Heart right ventricle (tissue), 16 donors: ENCODE measurements at regions not wholly inside any gene's neighbourhood (a gene's known extent, or its start where the extent isn't known, plus 50 kb on each side); places are given as distances from the start of the nearest gene placed in this dataset.

ENCODE experiments used
- ATAC-seq, 8 donors: fragments of 200-7000 bp; cut with Tn5 transposase; one replicate each; pipeline ENCODE4 v1.9.1; 2020; ENCODE audit warnings: mild to moderate bottlenecking in 8 of 8, moderate library complexity in 8 of 8, moderate number of reproducible peaks in 1 of 8
- DNase-seq, 2 donors: peaks; one replicate each; pipeline ENCODE4 v3.0.0-alpha.2; 2020
- H3K27ac ChIP-seq, 10 donors: fragments of 200-600 bp; sonication (generic) in 2 of 10; one replicate each; pipeline versions ENCODE4 v1.5.0 to v1.8.0; 2020 to 2022; ENCODE audit warnings: mild to moderate bottlenecking in 3 of 10
- H3K27me3 ChIP-seq, 7 donors: fragments of 200-600 bp; one replicate each; pipeline ENCODE4 v1.8.0; 2021 to 2022; ENCODE audit warnings: mild to moderate bottlenecking in 2 of 7
- H3K36me3 ChIP-seq, 9 donors: fragments of 200-600 bp; sonication (generic) in 1 of 9; one replicate each; pipeline versions ENCODE4 v1.5.0 to v1.8.0; 2020 to 2022; ENCODE audit warnings: mild to moderate bottlenecking in 2 of 9
- H3K4me1 ChIP-seq, 9 donors: fragments of 200-600 bp; sonication (generic) in 1 of 9; one replicate each; pipeline versions ENCODE4 v1.5.0 to v1.8.0; 2020 to 2022; ENCODE audit warnings: mild to moderate bottlenecking in 4 of 9
- H3K4me3 ChIP-seq, 10 donors: fragments of 200-600 bp; sonication (generic) in 2 of 10; one replicate each; pipeline versions ENCODE4 v1.5.0 to v1.8.0; 2020 to 2022; ENCODE audit warnings: mild to moderate bottlenecking in 7 of 10, moderate library complexity in 2 of 10
- H3K9me3 ChIP-seq, 11 donors: fragments of 200-600 bp in 10 of 11; sonication (generic) in 2 of 11; one replicate each; pipeline versions ENCODE4 v1.5.0 to v1.8.0; 2013 to 2022; ENCODE audit warnings: mild to moderate bottlenecking in 2 of 11, control low read depth in 1 of 11, moderate library complexity in 1 of 11
- WGBS, 2 donors: extraction: QIAGEN DNeasy Blood & Tissue Kit; methylation state at CpG; one replicate each; pipeline ENCODE4 v1.1.7; 2013; ENCODE audit warnings: inconsistent platforms in 1 of 2; 5-methylcytosine and 5-hydroxymethylcytosine counted together
- intact Hi-C, 10 donors: fragments of 100-400 bp; cut with DNase I; formaldehyde crosslinking; loops; one replicate each; pipeline versions ENCODE4 v1.11.1 to v1.14.2; 2022
- TF ChIP-seq, protein P1 (sequence below), 9 donors: fragments of 200-600 bp; sonication (generic) in 2 of 9; IDR thresholded peaks; one replicate each; pipeline versions ENCODE4 v1.5.0 to v1.8.0; 2021 to 2022; ENCODE audit warnings: antibody characterized with exemption in 9 of 9, mild to moderate bottlenecking in 5 of 9, moderate library complexity in 1 of 9
- donor health status: Arrhythmogenic right ventricular cardiomyopathy.
- donor health status: ischemic (EF 13 %, LVEDD 7.1; RV severe dilation, severe dysfunction).
- donor health status: healthy with polysubstance abuse.
- donor health status: DM: no; HTN: yes; CAD: no.
- donor health status: DM: no; HTN: no; CAD: no.
- donor health status: ischemic (EF 25% LVEDD 6.9; RV normal size, moderate dysfunction).
- donor health status: ischemic (EF 25% LVEDD 5.7; RV mildly dilated, moderate dysfunction).
- donor health status: healthy.
- donor health status: DM: yes; HTN: yes; CAD: no.
- donor health status: Ischemic cardiomyopathy.
- donor health status: ischemic (EF 35%, LVEDD 5.7; RV mildly dilated, moderate dysfunction).
- donor health status: nonischemic (EF 11% LVEDD 7.7; RV severe dilation, severe dysfunction).
- donor health status: DM: yes; HTN: yes; CAD: no.
- donor health status: PGD.
- donor health status: ischemic (EF 29% LVEDD 5.4; RV normal size, mild dysfunction).
- donor health status: nonischemic (EF 23%, LVEDD 6.1; RV moderate dilation, normal function).

DNA sequence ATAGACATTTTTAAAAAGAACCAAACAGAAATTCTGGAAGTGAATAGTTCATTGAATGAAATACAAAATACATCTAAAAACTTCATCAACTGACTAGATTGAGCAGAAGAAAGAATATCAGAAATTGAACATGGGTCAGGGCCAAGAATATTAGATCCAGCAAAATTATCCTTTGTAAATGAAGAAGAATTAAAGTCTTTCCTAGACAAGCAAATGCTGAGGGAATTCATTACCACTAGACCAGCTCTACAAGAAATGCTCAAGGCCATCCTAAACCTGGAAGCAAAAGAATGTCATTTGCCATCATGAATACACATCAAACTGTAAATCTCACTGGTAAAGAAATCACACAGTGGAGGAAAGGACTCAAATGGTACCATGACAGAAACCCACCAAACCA lies 72.7 kb upstream of the RPL34 start:
- intact Hi-C loops, result no loop called here
- no peaks in the 10 kb centered on the region for H3K27me3 ChIP-seq
- no peak overlapping the region for H3K4me3 ChIP-seq
- H3K36me3 ChIP-seq, result no peaks in the 10 kb centered on the region
- no peaks in the 10 kb centered on the region for H3K4me1 ChIP-seq
- H3K9me3 ChIP-seq, result peaks cover 0 to 52% (median 10%) of the 10 kb centered on the region in 11 donors
- H3K27ac ChIP-seq, result no peak overlapping the region
- DNase-seq (no peak), ATAC-seq (no peak)
- TF ChIP-seq, protein P1, sequence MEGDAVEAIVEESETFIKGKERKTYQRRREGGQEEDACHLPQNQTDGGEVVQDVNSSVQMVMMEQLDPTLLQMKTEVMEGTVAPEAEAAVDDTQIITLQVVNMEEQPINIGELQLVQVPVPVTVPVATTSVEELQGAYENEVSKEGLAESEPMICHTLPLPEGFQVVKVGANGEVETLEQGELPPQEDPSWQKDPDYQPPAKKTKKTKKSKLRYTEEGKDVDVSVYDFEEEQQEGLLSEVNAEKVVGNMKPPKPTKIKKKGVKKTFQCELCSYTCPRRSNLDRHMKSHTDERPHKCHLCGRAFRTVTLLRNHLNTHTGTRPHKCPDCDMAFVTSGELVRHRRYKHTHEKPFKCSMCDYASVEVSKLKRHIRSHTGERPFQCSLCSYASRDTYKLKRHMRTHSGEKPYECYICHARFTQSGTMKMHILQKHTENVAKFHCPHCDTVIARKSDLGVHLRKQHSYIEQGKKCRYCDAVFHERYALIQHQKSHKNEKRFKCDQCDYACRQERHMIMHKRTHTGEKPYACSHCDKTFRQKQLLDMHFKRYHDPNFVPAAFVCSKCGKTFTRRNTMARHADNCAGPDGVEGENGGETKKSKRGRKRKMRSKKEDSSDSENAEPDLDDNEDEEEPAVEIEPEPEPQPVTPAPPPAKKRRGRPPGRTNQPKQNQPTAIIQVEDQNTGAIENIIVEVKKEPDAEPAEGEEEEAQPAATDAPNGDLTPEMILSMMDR (IDR thresholded peaks at IDR 0.05), result no peak

- DNase-seq, result no peak
- TF ChIP-seq, protein P1 (IDR thresholded peaks at IDR 0.05), result no peak
- Histone ChIP-seq H3K36me3 (no peaks in the 10 kb centered on the region), H3K9me3 (peaks cover 0 to 52% (median 10%) of the 10 kb centered on the region in 11 donors), H3K27me3 (no peaks in the 10 kb centered on the region), H3K4me1 (no peaks in the 10 kb centered on the region), H3K27ac (no peak overlapping the region), H3K4me3 (no peak overlapping the region)
- ATAC-seq, result no peak
- 74 to 77% methylated on average over 3 of the region's 3 CpGs for WGBS, 2 donors
- intact Hi-C loops, result no loop called here
Observed at GRCh38 chr4:108546728-108547127, 73.6 kb upstream of the RPL34 start.

GRCh38 chr4:108544481-108544880 lies 75.9 kb upstream of the RPL34 start:
- TF ChIP-seq, protein P1 (IDR thresholded peaks at IDR 0.05), result no peak
- 91 to 92% methylated on average over 4 of the region's 4 CpGs for WGBS, 2 donors
- no peak for DNase-seq
- Histone ChIP-seq H3K9me3 (peaks cover 0 to 32% (median 10%) of the 10 kb centered on the region in 11 donors), H3K4me1 (no peaks in the 10 kb centered on the region), H3K36me3 (no peaks in the 10 kb centered on the region), H3K4me3 (no peak overlapping the region), H3K27ac (no peak overlapping the region), H3K27me3 (no peaks in the 10 kb centered on the region)
- intact Hi-C loops, result no loop called here
- ATAC-seq, result no peak

DNA sequence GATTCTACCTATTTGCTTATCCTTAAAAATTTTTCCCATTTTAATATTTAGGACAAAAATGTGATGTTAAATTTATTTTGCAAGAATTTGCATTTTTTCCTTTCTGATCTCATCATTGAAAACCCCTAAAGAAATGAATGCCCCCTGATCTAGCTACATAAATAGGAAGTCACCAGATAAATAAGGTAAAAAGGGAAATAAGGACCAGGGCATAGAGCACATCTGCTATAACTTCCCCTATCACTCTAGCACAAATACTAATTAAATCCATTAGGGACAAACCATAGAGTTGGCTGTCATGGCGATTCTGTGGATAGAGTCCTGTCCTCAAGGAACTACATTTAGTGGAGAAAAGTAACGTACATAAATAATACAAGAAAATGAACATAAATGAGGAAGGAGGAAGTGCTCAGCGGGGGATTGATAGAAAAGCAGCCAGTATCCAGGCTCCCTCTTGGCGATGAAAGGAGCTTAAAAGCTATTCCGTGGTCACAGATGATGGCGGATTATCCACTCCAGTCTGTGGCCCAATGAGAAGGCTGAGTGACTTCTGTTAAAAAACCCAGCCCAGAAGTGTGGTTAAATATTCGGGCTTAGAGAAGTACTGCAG lies 76.9 kb upstream of the RPL34 start:
- ATAC-seq, result no peak
- Histone ChIP-seq H3K9me3 (peaks cover 0 to 24% (median 10%) of the 10 kb centered on the region in 11 donors), H3K36me3 (no peaks in the 10 kb centered on the region), H3K4me1 (no peaks in the 10 kb centered on the region), H3K27ac (no peak overlapping the region), H3K4me3 (no peak overlapping the region), H3K27me3 (no peaks in the 10 kb centered on the region)
- intact Hi-C loops, result no loop called here
- no peak for DNase-seq
- 89 to 91% methylated on average over 7 of the region's 7 CpGs for WGBS, 2 donors
- TF ChIP-seq, protein P1 (IDR thresholded peaks at IDR 0.05), result no peak
